Body of pancreas (tissue), 4 donors: ENCODE measurements at regions not wholly inside any gene's neighbourhood (a gene's known extent, or its start where the extent isn't known, plus 50 kb on each side); places are given as distances from the start of the nearest gene placed in this dataset.

Source experiments
- CTCF ChIP-seq, 7 experiments: fragments of 450-650 bp in 4 of 7; fragments of 200-600 bp in 3 of 7; sonication (generic) in 3 of 7; IDR thresholded peaks; one replicate each; pipeline ENCODE4 v1.5.1; 2016 to 2019; ENCODE audit warnings: antibody characterized with exemption in 7 of 7
- POLR2A ChIP-seq, 3 donors: fragments of 450-650 bp; IDR thresholded peaks; one replicate each; pipeline ENCODE4 v1.6.1; 2016; ENCODE audit warnings: antibody characterized with exemption in 3 of 3, mild to moderate bottlenecking in 2 of 3

- no peak for TF ChIP-seq POLR2A (IDR thresholded peaks at IDR 0.05)
- TF ChIP-seq CTCF (IDR thresholded peaks at IDR 0.05) = no peak
Measured at GRCh38 chr4:64903986-64904385, 494.7 kb upstream of the TECRL start.
